NCI-H146 (cell line): ENCODE measurements at regions not wholly inside any gene's neighbourhood (a gene's known extent, or its start where the extent isn't known, plus 50 kb on each side); places are given as distances from the start of the nearest gene placed in this dataset.
A peak's percentile ranks its signal among the peaks of the same experiment; 100 is the strongest.
"Not testable (repeated sequence)": the region's sequence is repeated elsewhere in the genome, so short reads cannot be mapped to it uniquely, and the experiment has no call there.

ENCODE experiments used
- DNase-seq: peaks from one replicate; lab custom pipeline; 2025; lab: John Stamatoyannopoulos, UW

DNA sequence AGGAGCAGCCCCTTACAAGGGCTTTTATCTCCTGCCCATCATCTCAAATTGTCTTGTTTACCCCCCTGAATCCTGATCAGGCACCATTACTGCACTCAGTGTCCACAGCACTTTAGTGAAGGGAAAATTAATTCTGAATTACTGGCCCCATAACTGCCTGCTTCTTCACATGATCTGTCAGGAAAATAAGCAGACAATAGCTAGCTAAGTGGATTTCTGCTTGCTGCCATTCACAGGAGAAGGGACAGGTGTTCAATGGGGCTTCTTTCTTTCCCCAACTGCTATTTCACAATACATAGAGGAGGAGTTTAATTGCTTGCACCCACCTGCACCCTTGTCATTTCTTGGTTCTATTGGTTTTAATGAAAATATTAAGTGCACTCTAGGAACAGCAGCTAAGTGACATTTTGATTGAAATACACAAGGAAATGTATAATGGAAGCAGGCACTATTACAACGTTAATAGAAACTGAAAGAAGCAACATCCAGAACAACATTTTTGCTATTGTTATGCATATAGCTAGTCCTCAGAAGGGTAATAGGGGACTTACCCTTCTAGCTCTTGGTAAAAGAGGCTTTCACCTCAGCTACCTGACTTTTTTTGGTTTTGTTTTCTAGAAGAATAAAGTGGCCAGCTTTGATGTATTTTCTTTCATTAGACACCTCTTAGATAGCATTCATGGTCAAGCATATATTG, 599.3 kb upstream of the TLE4 start:
- peak; percentile 95 for DNase-seq

DNA sequence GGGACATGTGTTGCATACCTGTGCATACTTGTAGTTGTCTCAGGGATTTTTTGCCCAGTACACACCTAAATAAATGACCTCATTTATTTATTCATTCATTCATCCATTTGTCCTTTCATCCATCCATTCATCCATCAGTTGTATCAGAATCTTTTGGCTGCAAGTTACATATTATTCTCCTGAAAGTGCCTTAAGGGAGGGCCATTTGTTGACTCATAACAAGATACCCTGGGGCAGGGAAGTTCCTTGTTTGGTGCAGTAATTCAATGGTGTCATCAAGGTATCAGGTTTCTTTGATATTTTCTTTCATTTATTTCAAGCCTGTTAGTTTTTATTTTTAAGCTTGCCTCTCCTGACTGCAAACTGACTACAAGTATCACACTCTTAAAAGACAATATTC, 597.9 kb upstream of the TLE4 start:
- DNase-seq = peak; percentile 88

DNA sequence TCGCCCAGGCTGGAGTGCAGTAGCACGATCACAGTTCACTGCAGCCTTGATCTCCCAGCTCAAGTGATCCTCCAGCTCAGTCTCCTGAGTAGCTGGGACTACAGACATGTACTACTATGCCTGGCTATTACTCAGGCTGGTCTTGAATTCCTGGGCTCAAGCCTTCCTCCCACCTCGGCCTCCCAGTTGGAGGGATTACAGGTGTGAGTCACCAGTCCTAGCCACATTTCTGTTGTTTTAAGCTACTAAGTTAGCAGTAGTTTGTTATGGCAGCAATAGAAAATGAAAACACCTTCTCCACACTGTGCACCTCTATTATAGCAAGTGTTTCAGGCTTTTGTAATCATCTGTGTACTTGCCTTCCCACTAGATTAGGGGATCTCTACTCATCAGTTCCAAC, 588.9 kb upstream of the TLE4 start:
- no peak for DNase-seq

DNA sequence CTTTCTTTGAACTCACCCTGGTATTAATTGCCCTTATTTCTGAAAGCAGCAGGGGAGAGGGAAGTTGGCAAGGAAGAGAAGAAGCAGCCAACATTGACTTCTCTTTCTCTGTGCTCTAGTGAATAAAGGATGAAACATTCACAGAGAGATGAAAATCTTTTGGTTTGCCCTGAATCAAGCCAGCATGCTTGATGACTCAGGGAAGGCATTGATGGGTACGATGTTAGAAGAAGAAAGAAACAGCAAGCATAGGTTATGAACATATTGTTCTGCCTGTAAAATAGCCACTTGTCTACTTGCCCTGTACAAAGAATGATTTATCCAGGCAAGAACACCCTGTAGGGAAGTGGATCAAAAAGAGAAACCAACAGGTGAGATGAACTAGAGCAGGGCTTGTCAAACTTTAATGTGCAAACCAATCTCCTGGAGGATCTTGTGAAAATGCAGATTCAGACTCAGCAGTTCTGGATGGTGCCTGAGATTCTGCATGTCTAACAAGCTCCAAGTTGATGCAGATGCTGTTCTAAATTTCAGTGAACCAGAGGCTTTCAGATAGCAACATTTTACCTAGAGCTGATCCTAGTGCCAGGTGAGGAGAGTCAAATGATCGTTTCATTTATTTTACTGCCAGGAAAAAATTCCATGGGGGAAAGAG, 586.6 kb upstream of the TLE4 start:
- DNase-seq = peak; percentile 48

DNA sequence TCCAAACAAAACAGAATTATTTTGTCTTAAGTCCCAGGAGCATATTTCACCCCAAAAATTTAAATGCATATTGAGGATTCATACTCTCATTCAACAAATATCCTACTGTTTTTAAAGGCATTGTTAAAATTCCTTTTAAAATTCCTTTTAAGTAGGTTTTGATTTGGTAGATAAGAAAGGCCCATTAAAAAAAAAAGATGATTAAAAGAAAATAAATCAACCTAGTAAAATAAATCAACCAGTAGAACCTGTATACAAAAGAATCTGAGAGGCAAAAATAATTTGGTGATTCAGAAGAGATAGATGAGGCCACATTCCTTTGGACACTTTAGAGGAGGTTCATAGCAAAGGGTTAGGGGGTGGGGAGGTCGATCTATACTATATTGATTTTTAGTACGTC, 585.3 kb upstream of the TLE4 start:
- no peak for DNase-seq

DNA sequence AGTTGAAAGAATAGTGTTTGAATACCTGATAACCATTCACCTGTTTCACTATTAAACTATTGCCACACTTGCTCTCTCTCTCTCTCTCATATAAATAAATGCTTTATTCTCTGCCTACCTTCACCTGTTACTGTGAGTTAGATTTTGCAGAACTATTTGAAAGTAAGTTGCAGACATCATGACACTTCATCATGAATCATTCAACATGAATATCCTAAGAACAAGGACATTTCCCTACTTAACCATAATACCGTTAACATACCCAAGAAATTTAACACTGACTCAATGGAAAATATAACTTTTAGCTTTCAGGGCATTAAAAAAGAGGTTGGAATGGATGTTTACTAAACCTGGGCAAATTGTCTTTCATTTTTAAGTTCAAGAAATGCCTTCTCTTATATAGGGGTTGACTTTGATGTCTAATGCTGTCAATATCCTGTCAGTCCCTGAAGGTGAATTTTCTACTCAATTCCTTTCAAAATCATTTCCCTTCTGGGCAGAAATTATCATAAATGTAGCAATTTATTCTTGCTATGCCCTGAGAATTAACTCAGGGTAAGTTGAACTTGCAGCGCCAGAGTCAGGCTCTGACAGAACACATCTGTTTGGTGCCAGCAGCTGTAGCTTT, 582.6 kb upstream of the TLE4 start:
- DNase-seq = no peak

DNA sequence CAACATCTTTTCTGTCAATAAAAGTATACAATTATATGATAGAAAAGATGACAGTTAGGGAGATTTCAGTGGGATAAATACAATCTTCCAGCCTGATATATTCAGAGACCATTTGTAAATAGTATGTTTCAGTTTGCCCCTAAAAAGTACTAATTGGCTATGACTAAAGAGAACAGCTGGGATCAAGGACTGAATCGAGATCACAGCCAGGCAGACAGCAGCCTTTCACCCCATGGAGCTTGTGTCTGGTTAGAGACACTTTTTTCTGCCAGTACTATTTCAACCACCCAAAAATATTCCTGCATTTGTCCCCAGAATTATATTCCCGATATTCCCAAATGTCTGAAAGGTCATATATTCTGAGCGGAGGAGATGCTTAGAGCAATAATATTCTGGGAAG, 577.3 kb upstream of the TLE4 start:
- peak; percentile 11 for DNase-seq

DNA sequence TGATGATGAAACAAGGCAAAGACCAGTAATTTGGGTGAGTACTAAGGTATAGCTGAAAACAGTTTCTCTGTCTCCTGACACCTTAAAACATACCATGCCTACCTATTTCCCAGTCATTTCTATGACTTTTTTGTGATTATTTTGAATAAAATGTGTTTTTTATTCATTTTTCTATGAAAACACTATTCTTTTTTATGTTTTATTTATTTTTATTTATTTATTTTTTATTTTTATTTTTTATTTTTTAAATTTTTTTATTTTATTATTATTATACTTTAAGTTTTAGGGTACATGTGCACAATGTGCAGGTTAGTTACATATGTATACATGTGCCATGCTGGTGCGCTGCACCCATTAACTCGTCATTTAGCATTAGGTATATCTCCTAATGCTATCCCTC, 576.8 kb upstream of the TLE4 start:
- DNase-seq = not testable (repeated sequence)

DNA sequence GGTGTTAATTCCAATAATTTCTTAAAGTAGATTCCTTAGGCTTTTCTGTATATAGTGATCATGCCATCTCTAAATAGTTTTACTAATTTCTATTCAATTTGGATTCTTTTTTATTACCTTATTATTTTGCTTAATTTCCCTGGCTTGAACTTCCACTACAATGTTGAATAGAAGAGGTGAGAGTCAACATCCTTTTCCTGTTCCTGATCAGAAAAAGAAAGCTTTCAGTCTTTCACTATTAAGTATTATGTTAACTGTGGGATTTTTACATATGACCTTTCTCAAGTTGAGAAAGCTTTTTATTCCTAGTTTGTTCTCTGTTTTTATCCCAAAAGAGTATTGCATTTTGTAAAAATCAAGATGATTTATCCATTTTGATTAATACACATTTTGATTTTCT, 574.5 kb upstream of the TLE4 start:
- no peak for DNase-seq

DNA sequence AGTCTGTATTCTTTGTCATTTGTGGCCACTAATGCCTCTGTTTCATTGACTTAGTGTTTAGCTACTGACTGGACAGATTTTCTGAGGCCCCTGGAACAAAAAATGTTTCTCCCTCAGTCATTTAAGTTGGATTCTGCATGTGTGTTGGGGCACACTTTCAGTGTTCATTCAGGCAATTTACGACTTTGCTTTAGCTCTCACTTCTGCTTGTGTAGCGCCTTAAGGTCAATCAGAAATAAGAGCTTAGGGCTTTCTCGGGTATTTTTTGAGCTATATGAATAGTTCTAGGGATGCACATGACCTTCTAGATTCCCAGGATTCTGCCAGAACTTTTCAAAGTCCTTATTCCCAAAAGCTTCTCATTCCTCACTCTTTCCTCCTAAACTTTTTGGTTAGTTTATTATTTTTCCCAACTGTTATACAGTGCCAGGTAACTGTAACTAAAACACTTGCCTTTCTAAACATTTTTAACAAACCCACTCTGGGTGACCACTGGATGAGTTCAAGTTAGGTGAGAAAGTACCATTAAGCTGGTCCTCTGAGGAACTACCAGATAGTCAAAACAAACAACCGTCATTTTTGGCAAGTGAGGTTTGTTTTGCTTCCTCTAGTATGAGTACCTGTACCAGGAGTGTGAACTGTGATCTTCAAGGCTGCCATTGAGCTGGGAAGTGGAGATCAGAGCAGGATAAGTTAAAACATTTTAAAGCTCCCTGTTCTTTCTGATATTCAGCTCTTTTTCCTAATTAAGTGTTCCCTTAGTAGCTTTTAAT, 571.3 kb upstream of the TLE4 start:
- no peak for DNase-seq

DNA sequence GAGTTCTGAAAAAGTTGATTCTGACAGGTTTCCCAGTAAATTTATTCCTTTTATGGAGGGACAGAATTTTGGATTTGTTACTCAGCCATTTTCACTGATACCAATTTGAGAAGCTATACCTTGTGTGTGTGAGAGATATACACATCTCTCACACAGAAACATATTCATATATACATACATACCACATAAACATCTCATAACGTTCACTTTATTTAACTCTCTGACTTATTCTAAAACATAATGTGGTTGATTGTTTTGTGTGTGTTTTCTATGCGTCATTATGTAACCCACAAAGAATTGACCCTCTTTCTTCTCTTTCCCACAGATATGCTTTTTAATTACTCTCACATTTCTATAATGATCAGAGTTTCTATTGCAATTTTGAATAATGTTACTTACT, 570.8 kb upstream of the TLE4 start:
- DNase-seq = no peak

DNA sequence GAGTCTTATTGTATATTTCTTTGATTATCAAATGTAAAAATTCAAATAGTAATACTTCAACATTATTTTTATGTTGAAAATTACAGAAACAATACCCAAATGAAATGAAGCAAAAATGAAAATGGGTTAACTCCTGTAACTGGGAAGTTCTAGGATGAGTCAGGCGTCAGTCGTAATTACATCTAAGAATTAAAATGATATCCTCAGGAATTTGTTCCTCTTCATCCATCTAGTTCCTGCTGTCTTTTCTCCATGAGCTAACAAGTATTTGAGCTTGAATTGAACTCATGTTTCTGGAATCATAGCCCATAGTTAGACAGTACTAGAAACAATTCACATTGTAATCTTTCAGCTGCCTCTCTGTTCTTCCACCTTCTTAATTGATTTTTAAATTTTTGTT, 568.3 kb upstream of the TLE4 start:
- no peak for DNase-seq

DNA sequence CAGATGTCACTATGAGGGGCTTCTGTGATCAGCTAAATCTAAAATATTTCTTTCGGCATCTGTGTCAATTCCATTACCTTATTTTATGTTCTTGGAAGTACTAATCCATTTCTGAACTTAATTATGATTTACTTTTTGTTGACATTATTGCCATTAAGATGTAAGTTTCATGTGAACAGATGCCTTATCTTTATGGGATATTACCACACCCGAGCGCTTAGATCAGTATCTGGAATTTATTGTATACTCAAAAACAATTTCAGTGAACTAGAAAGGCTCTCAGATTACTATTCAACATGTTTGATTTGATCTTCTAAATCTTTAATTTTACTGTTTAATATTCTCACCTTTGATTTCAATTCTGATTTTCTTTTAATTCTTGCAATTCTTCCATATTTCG, 567.7 kb upstream of the TLE4 start:
- no peak for DNase-seq

DNA sequence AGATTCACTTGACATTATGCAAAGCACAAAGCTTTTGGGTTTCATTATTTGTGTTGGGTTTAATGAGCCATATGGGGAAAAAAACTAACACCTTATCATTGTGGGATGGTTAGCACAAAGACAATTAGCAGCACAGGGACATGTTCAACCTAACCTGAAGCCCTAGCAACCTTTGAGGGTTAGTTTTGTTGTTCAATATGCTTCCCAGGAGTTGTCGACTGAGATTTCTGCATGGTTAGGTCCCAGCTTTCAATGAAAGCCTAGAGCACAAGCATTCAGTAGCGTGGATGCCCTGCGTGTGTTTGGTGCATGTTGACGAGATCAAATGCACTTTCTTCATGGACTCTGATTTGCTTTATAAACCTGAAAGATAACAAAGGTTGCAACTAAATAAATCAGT, 565.2 kb upstream of the TLE4 start:
- no peak for DNase-seq

DNA sequence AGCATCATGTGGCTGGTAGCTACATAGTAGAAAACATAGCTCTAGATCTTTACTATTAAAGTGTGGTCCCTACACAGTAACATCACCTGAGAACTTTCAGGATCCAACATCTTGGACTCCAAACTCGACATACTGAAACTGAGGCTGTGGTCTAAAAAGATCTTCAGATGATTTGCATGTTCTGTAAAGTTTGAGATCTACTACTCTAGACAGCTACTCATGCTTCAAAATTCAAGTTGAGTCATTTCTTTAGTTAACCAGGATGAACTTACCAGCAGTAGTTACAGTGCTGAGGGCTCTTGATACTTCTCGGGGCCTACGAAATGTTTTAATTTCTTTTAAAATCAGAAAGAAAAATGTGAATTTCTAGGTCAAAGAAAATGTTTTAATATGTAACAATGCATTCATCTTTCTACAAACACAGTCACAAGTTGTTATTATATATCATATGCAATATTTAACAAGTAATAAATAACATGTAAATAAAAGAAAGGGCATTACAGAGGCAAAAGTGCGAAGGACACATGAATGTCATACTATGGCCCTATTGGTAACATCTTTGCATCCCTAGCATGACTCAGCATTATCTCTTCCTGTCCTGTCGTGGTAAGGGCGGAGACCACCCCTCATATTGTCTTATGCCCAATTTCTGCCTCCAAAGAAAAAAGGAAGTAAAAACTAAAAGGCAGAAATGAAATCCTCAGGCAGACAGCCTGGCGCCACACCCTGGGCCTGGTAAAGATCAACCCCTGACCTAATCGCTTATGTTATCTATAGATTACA, 563.9 kb upstream of the TLE4 start:
- no peak for DNase-seq

DNA sequence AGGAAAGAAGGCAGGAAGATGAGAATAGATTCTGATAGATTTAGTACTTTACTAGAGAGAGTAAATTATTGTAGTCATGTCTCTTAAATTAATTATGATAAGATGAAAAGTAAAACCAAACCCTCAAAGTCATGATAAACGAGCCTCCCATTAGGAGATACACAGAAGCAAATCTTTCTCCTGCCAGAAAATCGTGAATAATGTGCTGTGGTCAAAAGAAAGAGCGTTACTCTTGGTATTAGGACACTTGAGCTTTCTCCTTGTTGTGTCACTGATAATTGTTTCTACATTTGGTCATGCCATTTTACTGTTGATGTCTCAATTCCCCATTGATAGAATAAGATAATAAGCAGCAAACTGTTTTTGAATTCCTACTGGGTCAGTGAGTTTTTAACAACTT, 562.8 kb upstream of the TLE4 start:
- DNase-seq = no peak

DNA sequence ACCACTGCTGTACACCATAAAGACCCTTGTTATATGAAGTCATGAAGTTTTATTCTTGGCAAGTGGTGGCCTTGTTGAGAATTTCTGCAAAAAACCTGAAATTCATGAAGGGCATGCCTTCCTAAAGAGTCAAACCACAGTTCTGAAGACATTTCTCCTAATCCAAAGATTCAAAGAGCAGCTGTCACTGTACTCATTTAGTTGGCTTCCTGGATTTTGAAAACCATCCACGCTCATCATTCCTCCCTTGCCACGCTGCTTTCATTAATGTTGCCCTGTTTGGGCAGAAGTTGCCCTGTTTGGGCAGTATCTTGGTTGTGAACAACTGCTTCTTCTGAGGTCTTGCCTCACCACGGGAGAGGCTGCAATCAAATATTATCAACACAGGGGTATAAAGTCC, 560.3 kb upstream of the TLE4 start:
- DNase-seq = no peak

DNA sequence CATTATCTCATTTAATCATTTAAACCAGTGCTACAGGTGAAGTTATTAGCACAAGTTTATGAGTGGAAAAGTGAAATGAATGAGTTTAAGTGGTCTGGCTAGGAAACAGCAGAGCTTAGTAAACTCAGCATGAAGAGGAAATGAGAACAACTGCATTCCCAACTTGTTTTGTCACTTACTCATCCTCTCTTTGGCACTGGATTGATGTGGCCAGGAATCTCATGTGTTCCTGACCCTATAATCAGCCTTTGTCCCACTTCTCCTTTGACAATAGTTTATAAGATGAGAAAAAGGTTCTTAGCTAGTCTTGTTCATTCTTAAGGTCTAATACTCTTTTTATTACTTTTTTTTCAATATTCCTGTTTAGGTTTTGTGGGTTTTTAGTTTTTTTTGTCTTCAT, 559.2 kb upstream of the TLE4 start:
- no peak for DNase-seq

DNA sequence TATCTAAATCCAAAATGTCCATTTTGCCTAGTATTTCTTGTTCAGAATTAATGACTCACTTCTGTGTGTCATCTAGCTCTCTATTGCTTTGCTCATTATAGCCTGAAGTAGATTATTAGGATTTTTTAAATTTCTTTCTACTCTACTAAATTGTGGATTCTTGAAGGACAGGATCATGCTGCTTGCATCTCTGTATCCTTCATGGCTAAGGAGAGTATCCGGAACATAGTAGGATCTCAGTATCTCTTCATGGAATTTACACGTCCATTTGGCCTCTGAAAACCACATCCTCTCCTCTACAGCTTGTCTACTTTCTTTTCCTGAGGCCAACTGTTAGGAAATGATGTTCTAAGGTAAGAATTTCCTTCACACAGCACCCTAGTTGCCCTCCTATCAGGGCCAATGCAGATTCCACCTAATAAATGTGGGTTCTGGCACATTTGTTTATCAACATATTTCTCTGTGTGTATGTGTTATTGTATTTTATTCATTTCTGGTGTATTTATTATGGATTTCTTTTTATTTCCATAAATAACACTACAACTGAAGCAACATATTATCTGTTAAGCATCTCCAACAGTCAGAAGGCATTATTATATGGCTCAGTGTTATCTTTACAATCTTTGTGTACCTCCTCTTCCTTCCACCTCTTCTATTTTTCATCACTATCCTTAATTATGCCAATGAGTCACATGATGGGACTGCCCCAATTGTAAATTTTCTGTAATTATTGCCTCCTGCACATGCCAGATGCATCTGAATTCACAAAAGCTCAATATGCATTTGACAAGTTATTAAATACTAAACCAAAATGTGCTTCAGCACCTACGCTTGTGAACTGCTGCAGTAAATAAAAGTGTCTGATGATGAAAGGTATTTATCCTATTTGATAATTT, 557.8 kb upstream of the TLE4 start:
- DNase-seq = peak; percentile 37

DNA sequence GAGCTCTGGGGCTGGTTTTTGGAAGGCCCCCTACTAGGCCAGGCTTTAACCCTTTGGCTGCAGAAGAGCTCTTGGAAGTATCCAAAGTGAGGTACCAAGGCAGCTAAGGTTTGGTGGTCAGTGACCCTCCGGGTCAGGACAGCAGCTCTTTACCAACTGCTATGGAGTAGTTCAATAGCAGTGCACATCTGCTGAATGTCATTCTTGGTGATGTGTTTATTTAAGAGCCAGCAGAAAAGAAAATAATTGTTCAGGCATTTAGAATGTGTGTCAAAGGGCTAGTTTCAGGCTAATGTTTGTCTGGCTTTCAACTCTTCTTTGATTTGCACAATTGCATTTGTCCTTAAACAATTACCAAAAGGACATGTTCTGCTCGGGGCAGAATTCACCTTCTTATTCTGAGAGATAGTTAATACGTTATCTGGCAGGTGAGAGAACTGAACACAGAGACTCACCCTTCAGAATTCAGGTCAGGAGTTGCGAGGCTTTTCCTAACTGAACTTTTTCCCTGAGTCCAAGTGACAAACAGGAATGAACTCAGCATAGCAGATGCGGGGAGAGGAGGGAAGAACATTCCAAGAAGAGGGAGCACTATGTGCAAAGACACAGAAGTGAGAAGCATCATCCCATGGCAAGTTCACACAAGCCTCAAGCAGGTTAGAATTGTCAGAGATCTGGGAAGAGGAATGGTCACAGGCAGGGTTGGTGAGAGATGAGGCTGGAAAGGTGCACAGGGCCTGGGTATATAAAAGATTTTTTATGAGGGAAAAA, 556.7 kb upstream of the TLE4 start:
- DNase-seq = peak; percentile 88
